GM12892 (cell line): ENCODE measurements at regions not wholly inside any gene's neighbourhood (a gene's known extent, or its start where the extent isn't known, plus 50 kb on each side); places are given as distances from the start of the nearest gene placed in this dataset.

Experiments
- POLR2A ChIP-seq: IDR thresholded peaks from 2 replicates; pipeline ENCODE4 v1.6.1; 2011; ENCODE audit warnings: low read depth, low read length, control low read depth
- POLR2AphosphoS5 ChIP-seq: IDR thresholded peaks from 2 replicates; pipeline ENCODE4 v1.6.1; 2011; ENCODE audit warnings: low read depth, low read length, control low read depth
- TAF1 ChIP-seq: IDR thresholded peaks from 2 replicates; pipeline ENCODE4 v1.6.1; 2011; ENCODE audit warnings: low read depth, mild to moderate bottlenecking, control low read depth, low read length, borderline replicate concordance

DNA sequence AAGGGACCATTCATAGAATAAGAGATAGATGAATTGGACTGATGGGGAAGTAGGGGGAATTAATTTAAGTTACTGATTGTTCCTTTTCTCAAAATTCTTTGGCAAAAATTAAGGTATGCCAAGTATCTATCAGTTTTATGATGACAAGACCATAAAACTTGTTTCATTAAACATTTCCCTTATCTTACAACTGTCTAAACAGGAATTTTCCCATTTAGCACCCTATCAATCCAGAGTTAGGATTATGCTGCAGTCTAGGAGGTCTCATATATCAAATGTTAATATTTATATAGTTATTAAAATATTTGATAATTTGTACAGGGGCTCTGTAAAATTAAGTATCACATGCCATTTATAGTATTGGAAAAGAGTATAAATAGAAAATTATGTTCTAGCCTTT lies 51.5 kb upstream of the ARID1B start:
- TF ChIP-seq POLR2A (no peak), POLR2AphosphoS5 (no peak), TAF1 (no peak)
